Sigmoid colon (tissue), 4 donors: ENCODE measurements at regions not wholly inside any gene's neighbourhood (a gene's known extent, or its start where the extent isn't known, plus 50 kb on each side); places are given as distances from the start of the nearest gene placed in this dataset.

Experiments
- CTCF ChIP-seq, 4 experiments: fragments of 450-650 bp in 3 of 4; fragments of 200-600 bp in 1 of 4; IDR thresholded peaks; one replicate each; pipeline ENCODE4 v1.5.1; 2016 to 2019; ENCODE audit warnings: antibody characterized with exemption in 4 of 4, mild to moderate bottlenecking in 3 of 4, moderate library complexity in 2 of 4
- EP300 ChIP-seq, 4 donors: sonication (generic); formaldehyde crosslinking; IDR thresholded peaks; one replicate each; pipeline ENCODE4 v1.6.1; 2017; ENCODE audit warnings: antibody characterized with exemption in 4 of 4
- POLR2A ChIP-seq, 2 donors: fragments of 450-650 bp; IDR thresholded peaks; one replicate each; pipeline ENCODE4 v1.6.1; 2016; ENCODE audit warnings: antibody characterized with exemption in 2 of 2, mild to moderate bottlenecking in 2 of 2, moderate library complexity in 2 of 2
- POLR2AphosphoS5 ChIP-seq, 4 donors: sonication (generic); formaldehyde crosslinking; IDR thresholded peaks; one replicate each; pipeline ENCODE4 v1.6.1; 2017; ENCODE audit warnings: antibody characterized with exemption in 4 of 4

GRCh38 chr5:9743507-9743906 is 113.4 kb upstream of the TAS2R1 start:
- TF ChIP-seq CTCF (IDR thresholded peaks at IDR 0.05) (no peak), EP300 (IDR thresholded peaks at IDR 0.05) (no peak), POLR2A (IDR thresholded peaks at IDR 0.05) (no peak), POLR2AphosphoS5 (IDR thresholded peaks at IDR 0.05) (no peak)
